CD14-positive monocyte (primary cell): ENCODE measurements at regions not wholly inside any gene's neighbourhood (a gene's known extent, or its start where the extent isn't known, plus 50 kb on each side); places are given as distances from the start of the nearest gene placed in this dataset.
A peak's percentile ranks its signal among the peaks of the same experiment; 100 is the strongest.

Source experiments
- DNase-seq, 3 donors: peaks; one replicate each; pipeline ENCODE4 v3.0.0-alpha.2; 2011 to 2022
- H2AFZ ChIP-seq: 2 replicates; pipeline ENCODE4 v1.6.0; 2012; ENCODE audit warnings: mild to moderate bottlenecking, low read depth, low read length, inconsistent platforms; ENCODE audit not compliant: insufficient read depth, poor library complexity, severe bottlenecking
- H3K27ac ChIP-seq, 2 donors: 1 replicate in 1 of 2; 2 replicates in 1 of 2; pipeline ENCODE4 v1.5.1; 2012 to 2013; ENCODE audit warnings: low read length in 2 of 2, control low read depth in 1 of 2, inconsistent platforms in 1 of 2, low read depth in 1 of 2, mild to moderate bottlenecking in 1 of 2
- H3K27me3 ChIP-seq, 2 donors: one replicate each; pipeline versions ENCODE4 v1.6.0 to v1.6.1; 2011 to 2013; ENCODE audit warnings: low read length in 2 of 2; ENCODE audit not compliant: control insufficient read depth in 2 of 2, insufficient read depth in 2 of 2
- H3K36me3 ChIP-seq, 2 donors: replicated peaks in 1 of 2; 1 replicate in 1 of 2; 2 replicates in 1 of 2; pipeline versions ENCODE4 v1.5.1 to v1.6.1; 2012 to 2013; ENCODE audit warnings: low read length in 2 of 2, control low read depth in 1 of 2, inconsistent platforms in 1 of 2, mild to moderate bottlenecking in 1 of 2; ENCODE audit not compliant: insufficient read depth in 2 of 2, control insufficient read depth in 1 of 2
- H3K4me1 ChIP-seq, 2 donors: 1 replicate in 1 of 2; 2 replicates in 1 of 2; pipeline versions ENCODE4 v1.5.1 to v1.6.1; 2012 to 2013; ENCODE audit warnings: low read length in 2 of 2, control low read depth in 1 of 2, inconsistent platforms in 1 of 2, mild to moderate bottlenecking in 1 of 2, moderate library complexity in 1 of 2; ENCODE audit not compliant: insufficient read depth in 2 of 2, control insufficient read depth in 1 of 2
- H3K4me2 ChIP-seq: replicated peaks from 2 replicates; pipeline ENCODE3; 2012; ENCODE audit warnings: low read length, moderate library complexity, mild to moderate bottlenecking; ENCODE audit not compliant: poor library complexity, severe bottlenecking; ENCODE audit errors: extremely low read depth
- H3K4me3 ChIP-seq, 3 experiments: fragments of 200-600 bp in 1 of 3; sonication (generic) in 1 of 3; replicated peaks in 1 of 3; 1 replicate in 2 of 3; 2 replicates in 1 of 3; pipeline ENCODE4 v1.5.1; 2011 to 2013; ENCODE audit warnings: low read length in 3 of 3, mild to moderate bottlenecking in 3 of 3, control low read depth in 2 of 3, low read depth in 2 of 3, inconsistent platforms in 1 of 3, moderate library complexity in 1 of 3
- H3K79me2 ChIP-seq: 2 replicates; pipeline ENCODE4 v1.6.0; 2012; ENCODE audit warnings: mild to moderate bottlenecking, control low read depth, inconsistent platforms, low read length, moderate library complexity; ENCODE audit not compliant: insufficient read depth
- H3K9ac ChIP-seq: 2 replicates; pipeline ENCODE4 v1.6.0; 2017; ENCODE audit warnings: low read length, mild to moderate bottlenecking; ENCODE audit not compliant: insufficient read depth, poor library complexity, severe bottlenecking
- H3K9me3 ChIP-seq, 2 donors: replicated peaks in 1 of 2; 1 replicate in 1 of 2; 2 replicates in 1 of 2; pipeline versions ENCODE4 v1.5.1 to v1.6.1; 2012 to 2013; ENCODE audit warnings: low read length in 2 of 2, control low read depth in 1 of 2; ENCODE audit not compliant: control insufficient read depth in 1 of 2, insufficient read depth in 1 of 2
- H4K20me1 ChIP-seq: 2 replicates; pipeline ENCODE4 v1.6.0; 2012; ENCODE audit warnings: mild to moderate bottlenecking, low read length, control low read depth, moderate library complexity; ENCODE audit not compliant: insufficient read depth
- H3K27ac Mint-ChIP-seq, 7 donors: one replicate each; pipeline ENCODE4 v1.8.0; 2020; ENCODE audit warnings: mild to moderate bottlenecking in 7 of 7, mixed read lengths in 7 of 7, moderate library complexity in 6 of 7, inconsistent platforms in 2 of 7
- H3K27me3 Mint-ChIP-seq, 3 donors: one replicate each; pipeline ENCODE4 v1.8.0; 2021 to 2022; ENCODE audit warnings: low read depth in 3 of 3, mild to moderate bottlenecking in 3 of 3, mixed read lengths in 3 of 3, moderate library complexity in 3 of 3, inconsistent platforms in 1 of 3
- H3K36me3 Mint-ChIP-seq, 2 donors: one replicate each; pipeline ENCODE4 v1.8.0; 2020; ENCODE audit warnings: mixed read lengths in 2 of 2, inconsistent platforms in 1 of 2, mild to moderate bottlenecking in 1 of 2
- H3K4me1 Mint-ChIP-seq: one replicate; pipeline ENCODE4 v1.8.0; 2020; ENCODE audit warnings: mild to moderate bottlenecking, mixed read lengths
- H3K4me3 Mint-ChIP-seq, 2 donors: one replicate each; pipeline ENCODE4 v1.8.0; 2020; ENCODE audit warnings: mild to moderate bottlenecking in 2 of 2, mixed read lengths in 2 of 2, moderate library complexity in 1 of 2
- H3K9me3 Mint-ChIP-seq, 7 donors: one replicate each; pipeline ENCODE4 v1.8.0; 2020 to 2022; ENCODE audit warnings: mixed read lengths in 7 of 7, mild to moderate bottlenecking in 6 of 7, moderate library complexity in 6 of 7, inconsistent platforms in 2 of 7
- CTCF ChIP-seq: fragments of 200-600 bp; IDR thresholded peaks from one replicate; pipeline ENCODE4 v1.8.0; 2022; ENCODE audit warnings: antibody characterized with exemption, mild to moderate bottlenecking
- WGBS: methylation state at CpG from one replicate; pipeline ENCODE4 v1.1.5; 2013; ENCODE audit warnings: missing lambda C conversion rate; ENCODE audit not compliant: insufficient coverage; 5-methylcytosine and 5-hydroxymethylcytosine counted together
- intact Hi-C, 2 donors: fragments of 100-400 bp; cut with micrococcal nuclease; formaldehyde crosslinking; loops; one replicate each; pipeline versions ENCODE4 v1.15.0 to v1.15.1; 2023

GRCh38 chr13:58318495-58319167, 687.1 kb downstream of the PCDH17 start:
- Mint-ChIP-seq H3K27ac (no peak overlapping the region), H3K27me3 (peaks cover 1 to 3% (median 2%) of the 10 kb centered on the region in 3 donors), H3K9me3 (peaks cover 0 to 10% (median 0%) of the 10 kb centered on the region in 7 donors), H3K4me3 (no peak overlapping the region), H3K36me3 (no peaks in the 10 kb centered on the region), H3K4me1 (peaks cover under 1% of the 10 kb centered on the region)
- Histone ChIP-seq H3K4me2 (no peak overlapping the region), H3K79me2 (no peaks in the 10 kb centered on the region), H3K36me3 (no peaks in the 10 kb centered on the region), H3K27ac (no peak overlapping the region), H2AFZ (no peak overlapping the region), H3K4me1 (peaks cover under 1% of the 10 kb centered on the region in 2 donors), H4K20me1 (no peaks in the 10 kb centered on the region), H3K9ac (no peak overlapping the region), H3K4me3 (no peak overlapping the region), H3K9me3 (peaks cover 8% of the 10 kb centered on the region in 2 donors), H3K27me3 (peaks cover 0 to 4% of the 10 kb centered on the region in 2 donors)
- 98% methylated on average over 30 of the region's 50 CpGs for WGBS
- intact Hi-C loops = no loop called here
- no peak for TF ChIP-seq CTCF
- no peak for DNase-seq

- DNase-seq = peak; percentile 40 to 73 (median 48)
- H4K20me1 ChIP-seq = no peaks in the 10 kb centered on the region
- H3K4me3 Mint-ChIP-seq = no peak overlapping the region
- H3K4me1 ChIP-seq = peaks cover 4 to 11% of the 10 kb centered on the region in 2 donors
- no peak overlapping the region for H3K27ac Mint-ChIP-seq
- H3K27ac ChIP-seq = no peak overlapping the region
- H2AFZ ChIP-seq = no peak overlapping the region
- H3K27me3 ChIP-seq = peaks cover 0 to 4% of the 10 kb centered on the region in 2 donors
- H3K36me3 ChIP-seq = no peaks in the 10 kb centered on the region
- intact Hi-C loops = no loop called here
- H3K9me3 ChIP-seq = no peaks in the 10 kb centered on the region
- H3K36me3 Mint-ChIP-seq = no peaks in the 10 kb centered on the region
- peaks cover 9% of the 10 kb centered on the region for H3K4me1 Mint-ChIP-seq
- H3K9ac ChIP-seq = no peak overlapping the region
- H3K27me3 Mint-ChIP-seq = peaks cover 0 to 3% (median 0%) of the 10 kb centered on the region in 3 donors
- no peak for TF ChIP-seq CTCF
- H3K4me2 ChIP-seq = no peak overlapping the region
- H3K4me3 ChIP-seq = no peak overlapping the region
- H3K79me2 ChIP-seq = no peaks in the 10 kb centered on the region
- H3K9me3 Mint-ChIP-seq = no peaks in the 10 kb centered on the region
These were observed 692.6 kb downstream of the PCDH17 start for GRCh38 chr13:58324161-58324560.
